ENCODE measurements at regions not wholly inside any gene's neighbourhood (a gene's known extent, or its start where the extent isn't known, plus 50 kb on each side); places are given as distances from the start of the nearest gene placed in this dataset.

DNA sequence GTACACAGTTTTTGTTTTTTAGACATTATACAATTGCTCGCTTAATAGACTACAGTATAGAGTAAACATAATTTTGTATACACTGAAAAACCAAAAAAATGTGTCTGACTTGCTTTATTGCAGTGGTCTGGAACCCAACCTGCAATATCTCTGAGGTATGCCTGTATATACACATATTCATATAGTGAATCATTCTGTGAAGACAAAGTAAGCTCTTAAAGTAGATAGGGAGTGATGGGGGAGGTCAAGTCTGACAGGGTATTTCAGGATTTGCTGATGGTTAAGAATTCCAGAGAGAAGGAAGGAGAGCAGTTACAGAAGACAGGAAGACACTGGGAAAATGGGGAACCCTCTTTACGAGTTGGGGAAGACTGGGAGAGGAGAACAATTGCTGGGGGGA, 417.9 kb downstream of the CD109 start:
- DNase-seq, result no peak

DNA sequence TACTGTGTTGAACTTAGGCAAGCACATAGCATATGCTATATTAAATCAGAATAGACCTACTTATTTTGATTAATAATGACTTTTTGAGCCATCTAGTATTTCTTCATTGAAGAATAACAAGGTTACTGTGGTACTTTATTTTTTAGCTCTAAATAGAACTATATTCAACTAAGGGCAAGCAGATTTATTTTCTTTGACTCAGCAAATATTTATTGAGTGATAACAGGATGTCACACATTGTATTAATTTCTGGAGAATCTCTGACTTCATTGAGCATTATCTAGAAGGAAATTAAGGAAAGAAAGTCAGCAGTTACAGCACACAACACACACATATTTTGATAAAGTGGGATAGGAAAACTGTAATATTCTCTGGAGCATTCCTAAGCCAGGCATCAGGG, 407.4 kb downstream of the CD109 start:
- DNase-seq, result no peak

DNA sequence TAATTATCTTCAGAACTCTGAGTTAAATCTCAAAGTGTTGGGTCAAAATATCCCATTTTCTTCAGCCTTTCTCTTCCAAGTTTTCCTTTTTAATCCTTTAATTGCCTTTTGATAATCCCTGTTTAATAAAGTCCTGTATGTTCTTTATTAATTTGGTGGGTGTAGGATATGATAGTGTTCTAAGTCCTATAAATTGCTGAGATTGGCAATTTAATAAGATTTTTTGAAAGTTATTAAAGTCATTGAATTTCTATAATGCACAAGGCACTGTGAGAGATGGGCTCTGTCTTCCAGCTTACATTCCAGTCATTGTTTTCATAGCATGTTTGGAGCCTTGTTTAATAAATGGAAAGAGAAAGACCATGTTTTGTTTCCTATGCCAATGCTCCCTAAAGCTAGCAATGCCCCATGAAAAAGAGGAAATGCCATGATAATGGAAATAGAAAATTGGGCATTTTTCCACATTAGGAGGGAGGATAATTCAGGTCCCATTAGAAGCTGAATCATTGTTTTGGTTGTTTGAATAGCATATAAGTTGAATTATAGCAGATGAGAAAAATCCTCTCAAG, 404.8 kb downstream of the CD109 start:
- DNase-seq, result no peak

DNA sequence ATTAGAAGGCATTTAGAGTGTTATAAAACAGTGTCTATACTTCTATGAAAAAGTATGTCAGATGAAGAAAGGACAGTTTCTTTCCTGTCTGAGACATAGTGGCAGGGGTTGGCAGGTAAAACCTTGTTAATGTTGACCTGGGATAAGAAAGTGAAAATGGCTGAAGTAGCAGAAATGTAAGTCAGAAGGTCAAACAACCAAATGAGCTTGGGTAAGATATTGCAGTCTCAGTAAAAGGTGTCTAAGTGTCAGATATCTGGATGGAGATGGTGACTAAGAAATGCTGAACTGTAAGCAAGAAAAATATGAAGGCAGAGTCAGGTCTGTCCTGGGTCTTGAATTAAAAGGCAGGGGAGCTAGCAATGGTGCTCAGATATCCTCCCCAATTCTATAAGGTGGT, 400.3 kb downstream of the CD109 start:
- no peak for DNase-seq

DNA sequence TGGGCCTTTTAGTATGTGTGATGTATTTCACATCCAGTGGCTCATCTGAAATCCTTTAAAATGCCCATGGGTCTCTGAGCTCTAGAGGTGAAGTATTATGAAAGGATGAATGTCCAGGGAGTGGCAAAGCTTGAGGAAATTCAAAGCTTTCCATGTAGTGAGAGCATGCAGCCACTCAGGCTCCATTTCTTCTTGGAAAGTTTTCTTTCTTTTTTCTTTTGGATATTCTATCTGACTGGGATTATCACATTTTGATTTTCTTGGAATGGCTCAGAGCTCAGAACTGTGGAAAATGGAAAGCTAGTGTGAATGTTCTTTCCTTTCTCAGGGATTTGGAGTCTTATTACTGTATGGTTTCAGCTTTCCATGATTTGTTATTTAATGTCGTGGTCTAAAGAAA, 397.4 kb downstream of the CD109 start:
- DNase-seq, result no peak

DNA sequence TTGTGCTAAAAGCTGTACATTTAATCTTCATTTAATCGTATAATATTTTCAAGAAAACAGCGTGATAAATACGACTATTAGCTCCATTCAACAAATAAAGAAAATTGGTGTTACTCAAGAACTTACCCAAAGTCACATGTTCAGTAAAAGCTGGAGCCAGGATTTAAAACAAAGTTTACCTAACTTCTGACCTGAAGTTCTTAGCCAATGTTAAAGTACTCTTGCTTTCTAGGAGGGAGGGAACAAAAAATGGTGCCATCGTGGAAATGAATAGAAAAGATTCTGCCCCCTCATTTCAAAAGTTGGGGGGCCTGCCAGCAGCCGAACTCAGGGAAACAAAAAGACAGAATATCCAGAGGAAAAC, 395.8 kb downstream of the CD109 start:
- no peak for DNase-seq

DNA sequence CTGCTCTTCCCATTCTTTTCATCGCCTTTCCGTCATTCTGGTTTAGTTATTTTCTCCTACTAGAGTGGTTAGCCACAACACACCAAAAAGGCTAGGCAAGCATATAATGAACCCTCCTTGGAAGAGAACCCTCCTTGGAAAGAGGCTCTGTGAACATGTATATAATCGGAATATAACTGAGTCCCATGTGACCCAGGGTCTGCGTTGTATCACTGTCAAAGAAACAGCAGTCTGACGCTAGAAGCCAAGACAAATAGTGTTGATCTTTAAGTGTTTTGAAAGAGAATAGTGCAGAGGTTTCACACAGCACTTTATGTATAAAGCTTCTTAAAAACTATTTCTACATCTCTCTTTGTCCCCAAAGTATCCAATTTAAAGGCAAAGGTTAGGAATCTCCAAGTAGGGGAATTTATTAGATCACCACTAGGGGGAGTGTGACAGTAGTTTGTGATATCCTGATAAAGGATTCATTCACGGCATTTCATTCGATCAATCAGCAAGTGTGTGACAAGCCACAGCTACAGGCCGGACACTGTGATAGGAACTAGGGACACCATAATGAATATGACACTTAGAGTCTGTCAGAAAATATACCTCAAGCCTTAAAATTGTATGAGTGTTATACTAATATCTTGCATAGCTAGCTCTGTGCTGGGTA, 395.3 kb downstream of the CD109 start:
- no peak for DNase-seq

DNA sequence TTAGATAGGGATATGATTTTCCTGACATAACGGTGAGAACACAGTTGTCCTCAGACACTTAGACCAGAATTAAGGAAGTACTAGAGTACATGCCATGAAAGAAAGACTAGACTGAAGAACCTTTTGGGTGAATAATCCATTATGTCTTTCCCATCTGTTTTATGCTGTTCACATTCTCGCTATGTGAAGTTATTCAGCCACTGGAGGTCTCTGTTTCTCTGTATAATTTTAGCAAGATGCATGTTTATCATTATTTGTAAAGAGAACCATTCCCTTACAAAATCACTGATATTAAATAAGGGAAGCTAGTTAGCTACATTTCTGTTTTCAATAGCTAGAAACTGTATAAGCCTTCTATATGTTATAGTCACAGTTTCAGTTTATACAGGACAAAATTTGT, 391.9 kb downstream of the CD109 start:
- DNase-seq, result no peak

DNA sequence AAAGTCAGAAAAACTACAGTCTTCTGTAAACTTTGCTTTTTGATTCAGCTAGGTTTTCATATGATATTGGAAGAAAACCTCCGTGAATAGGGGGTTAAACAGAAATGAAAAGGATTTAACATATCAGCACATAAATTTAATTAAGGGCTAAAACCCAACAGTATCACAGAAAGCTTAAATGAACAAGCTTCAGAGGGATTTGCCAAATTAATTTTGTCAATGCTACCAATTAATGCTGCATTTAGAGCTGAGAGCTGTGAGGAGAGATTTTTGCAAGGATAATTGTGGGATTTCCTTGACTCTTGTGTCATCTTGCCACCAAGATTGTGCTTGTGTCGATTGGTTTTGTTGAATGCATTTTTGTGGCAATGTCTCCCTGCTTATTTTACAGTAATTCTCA, 379.9 kb downstream of the CD109 start:
- no peak for DNase-seq

DNA sequence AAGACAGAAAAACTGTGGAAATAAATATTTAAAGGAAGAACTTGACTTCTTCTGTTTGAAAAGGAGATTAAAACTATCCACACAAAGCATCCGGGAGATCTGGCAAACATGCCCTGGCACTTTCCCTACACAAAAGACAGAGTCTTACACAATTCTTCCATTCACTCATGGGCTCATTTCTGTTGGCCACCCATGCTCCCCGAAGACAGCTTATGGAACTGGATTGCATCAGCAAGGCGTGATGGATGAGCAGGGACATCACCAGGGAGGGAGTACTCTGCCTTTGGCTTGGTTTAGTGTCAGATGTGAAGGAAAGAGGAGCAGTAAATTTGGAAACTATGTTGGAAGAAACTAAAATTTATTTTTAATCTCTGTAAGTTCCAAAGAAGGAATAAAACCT, 379.3 kb downstream of the CD109 start:
- no peak for DNase-seq

DNA sequence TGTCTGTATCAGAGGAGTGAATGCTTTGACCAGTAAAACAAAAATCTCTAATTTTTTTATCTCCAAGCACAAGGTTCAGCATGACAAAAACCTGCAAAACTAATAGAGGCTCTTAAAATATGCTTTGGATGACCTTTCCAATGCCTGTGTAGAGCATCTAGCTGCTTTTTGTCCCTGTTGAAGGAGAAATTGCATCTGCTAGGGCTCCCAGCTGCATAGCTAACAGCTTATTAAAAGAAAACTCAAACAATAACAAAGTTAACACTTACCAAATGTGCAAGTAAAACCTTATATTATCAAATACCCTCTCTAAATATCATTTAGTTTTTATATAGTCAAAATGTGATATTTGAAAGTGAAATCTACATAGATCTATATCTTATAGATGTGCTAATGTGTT, 378.6 kb downstream of the CD109 start:
- no peak for DNase-seq

DNA sequence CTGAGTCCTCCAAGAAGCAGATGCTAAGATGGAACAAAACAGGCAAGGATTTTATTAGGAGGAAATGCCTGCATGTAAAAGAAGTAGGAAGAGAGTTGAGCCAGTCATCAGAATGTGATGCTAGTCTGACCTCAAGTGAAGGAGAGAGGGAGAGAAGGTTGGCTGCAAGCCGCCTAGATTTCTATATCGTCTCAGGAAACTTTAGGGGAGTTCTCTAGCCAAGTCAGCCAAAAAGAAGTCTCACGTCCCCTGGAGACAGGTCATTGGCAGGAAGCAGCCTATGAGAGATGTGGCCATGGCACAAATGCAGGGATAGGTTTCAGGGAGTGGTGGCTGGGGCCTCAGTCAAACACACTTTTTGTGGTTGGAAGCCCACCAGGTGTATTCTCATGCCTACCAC, 378.0 kb downstream of the CD109 start:
- DNase-seq, result no peak

DNA sequence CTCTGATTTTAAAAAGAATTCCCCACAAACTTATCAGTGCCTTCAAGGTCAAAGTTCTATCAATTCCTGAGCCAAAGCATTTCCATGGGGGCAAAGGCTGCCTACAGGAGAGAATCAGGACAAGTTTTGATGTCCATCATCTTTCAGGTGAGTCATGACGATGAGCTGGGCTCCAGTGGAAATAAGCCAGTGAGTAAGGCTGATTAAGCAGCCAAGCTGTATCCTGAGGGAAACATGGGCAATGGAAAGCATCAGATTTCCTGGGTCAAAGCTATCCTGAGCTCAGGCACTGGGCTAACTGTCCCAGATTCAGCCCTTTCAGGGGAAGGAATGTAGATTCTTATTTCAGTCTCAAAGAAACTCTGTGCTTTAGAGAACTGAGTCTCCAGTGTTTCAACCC, 377.4 kb downstream of the CD109 start:
- peak in 1 of 56 donors; percentile 1 for DNase-seq

DNA sequence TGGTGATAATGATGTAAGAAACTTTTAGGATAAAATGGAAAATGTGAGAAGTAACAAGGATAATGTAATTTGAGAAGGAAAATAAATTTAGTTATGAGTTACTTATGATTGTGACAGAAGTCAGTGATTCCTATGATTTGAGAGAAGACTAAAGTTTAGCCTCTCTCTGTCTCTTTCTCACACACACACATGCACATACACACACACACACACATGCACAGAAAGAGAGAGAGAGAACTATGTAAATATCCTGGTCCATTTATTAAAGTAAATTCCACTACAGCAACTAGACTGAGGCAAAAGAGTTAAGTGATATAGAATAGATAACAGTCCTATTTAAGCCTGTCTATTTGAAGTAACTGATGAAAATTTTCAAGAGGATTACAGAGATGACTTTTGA, 375.2 kb downstream of the CD109 start:
- DNase-seq, result no peak

DNA sequence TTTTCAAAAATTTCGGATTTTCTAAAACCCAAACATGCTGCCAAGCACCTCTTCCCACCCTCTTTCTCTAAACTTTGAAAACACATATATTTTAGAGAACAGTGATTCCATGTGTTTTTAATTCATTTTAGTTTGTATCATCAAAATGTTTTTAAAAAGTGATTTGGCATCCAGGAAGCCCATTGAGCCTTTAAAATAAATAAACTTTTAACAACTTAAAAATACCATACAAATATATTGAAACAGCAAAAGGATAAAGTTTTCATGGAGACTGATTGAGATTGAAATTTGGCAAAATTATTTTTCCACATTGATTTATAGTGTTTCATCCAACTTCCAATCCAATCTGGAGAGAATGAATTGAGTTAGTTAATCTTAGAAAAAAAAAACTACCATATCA, 374.7 kb downstream of the CD109 start:
- DNase-seq, result no peak

DNA sequence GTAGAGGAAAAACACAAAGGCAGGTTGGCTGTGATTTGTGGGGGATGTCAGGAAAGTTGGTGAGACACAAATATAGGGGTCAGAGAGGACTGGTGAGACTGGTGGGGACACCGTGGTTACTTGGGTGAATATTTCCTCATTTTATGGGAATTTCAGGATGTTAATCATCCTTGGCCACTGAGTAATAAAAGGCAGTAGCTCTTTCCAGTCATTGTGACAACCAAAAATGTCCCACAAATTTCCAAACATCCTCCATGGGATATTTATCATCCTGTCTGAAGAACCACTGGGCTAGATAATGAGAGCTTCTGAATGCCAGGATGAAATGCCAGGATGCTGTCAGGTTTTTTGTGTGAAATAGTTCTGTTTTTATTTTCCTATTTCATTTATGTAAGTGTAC, 374.1 kb downstream of the CD109 start:
- no peak for DNase-seq

DNA sequence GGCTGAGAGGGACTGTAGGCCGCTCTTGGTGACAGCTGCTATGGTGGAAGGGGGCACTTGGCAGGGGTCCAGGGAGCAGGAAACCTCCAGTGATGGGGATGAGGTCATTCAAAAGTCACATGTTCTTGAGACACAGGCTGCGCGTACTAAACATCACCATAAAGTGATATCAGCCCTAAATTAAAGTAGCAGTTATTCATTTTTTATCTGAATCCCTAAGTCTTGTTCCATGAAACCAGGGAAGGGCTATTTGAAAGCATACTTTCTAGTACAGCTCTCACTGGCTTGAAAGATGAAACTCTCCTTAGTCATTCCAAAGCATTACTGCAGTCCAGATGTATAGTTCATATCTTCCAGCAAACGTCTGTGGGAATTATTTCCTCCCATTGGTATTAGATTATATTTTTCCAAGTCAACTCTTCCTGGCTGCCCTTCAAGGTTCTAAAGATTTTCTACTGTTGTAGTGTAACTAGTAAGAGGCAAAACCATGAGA, 373.1 kb downstream of the CD109 start:
- no peak for DNase-seq

DNA sequence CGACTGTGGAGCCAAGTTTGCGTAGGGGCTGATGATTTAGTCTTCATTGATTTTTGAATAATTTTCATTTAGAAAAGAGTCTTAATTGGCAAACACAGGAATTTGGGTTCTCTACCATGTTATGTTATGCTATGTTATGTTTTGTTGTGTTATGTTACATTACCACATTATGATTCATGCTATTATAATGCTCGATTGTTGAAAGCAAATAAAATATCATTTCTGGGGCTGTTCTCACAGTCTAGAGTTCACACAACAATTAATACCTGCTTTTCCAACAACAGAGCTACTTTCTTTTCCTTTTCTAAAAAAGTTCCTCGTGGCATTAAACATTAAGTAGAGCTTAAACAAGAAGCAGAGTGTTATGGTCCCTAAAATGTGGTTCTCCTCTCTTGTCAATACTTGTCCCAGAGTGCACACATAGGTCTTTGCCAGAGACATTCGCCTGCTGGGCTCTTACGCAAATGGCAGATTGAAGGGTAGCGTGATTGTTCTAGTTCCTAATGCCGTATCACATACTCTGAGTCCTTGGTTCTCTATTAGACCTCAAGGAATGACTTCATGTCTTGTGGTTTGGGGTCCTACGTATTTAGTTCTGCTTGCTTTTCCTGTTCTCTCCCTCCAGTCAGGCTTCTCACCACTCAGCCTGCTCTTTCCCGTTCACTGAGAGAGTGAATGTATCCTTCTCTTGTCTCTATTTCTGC, 370.3 kb downstream of the CD109 start:
- DNase-seq, result no peak

DNA sequence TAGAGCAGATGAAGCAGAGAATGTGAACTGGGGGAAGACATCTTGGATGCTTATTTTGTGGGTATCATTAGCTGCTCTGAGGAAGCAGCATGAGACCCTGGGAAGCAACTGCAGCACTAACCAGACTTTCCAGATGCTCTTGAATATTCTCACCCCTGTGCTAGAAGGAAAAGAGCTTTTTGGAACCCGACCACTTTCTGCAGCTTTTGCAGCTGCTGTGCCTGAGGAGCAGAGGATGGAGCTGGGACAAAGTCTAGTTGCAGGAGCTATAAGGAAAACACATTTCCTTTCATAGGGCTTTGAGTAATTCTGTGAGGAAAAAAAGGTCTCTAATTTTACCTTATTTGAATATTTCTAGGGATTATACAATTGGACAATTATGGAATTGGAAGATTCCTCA, 369.7 kb downstream of the CD109 start:
- DNase-seq, result no peak

DNA sequence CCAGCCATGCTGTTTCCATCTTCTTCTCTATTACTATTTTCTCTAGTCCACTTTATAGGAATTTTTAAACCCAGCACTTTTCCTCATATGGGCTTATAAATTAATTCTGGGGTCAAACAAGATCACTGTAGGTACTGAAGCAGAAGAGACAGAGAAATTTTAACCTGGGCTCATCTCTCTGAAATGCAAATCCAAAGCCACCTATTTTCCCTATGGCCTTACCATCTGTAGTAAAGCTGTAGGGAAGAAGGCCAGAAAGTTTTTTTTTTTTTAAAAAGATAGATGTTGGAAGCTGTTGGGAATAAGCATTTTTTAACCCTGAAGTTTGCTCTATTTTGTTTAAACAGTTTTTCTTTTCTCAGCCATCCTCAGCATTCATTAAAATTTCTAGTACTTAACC, 367.4 kb downstream of the CD109 start:
- no peak for DNase-seq

DNA sequence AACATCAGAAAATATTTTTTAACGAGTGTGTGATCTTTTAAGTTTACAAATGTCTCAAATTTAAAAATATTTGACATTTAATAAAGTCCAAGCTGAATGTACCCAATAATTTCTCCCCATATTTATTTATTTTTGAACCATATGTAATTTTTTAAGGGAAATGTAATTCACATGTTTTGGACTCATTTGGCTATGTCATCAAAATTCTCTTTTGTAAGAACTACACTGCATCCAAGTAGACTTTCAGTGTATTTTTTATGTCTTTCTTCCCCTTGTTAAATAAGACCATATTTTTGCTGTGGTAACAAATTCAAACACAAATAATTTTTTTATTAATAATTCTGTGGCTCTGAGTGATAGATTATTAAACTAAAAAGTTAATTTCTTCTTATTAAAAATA, 365.2 kb downstream of the CD109 start:
- DNase-seq, result no peak

DNA sequence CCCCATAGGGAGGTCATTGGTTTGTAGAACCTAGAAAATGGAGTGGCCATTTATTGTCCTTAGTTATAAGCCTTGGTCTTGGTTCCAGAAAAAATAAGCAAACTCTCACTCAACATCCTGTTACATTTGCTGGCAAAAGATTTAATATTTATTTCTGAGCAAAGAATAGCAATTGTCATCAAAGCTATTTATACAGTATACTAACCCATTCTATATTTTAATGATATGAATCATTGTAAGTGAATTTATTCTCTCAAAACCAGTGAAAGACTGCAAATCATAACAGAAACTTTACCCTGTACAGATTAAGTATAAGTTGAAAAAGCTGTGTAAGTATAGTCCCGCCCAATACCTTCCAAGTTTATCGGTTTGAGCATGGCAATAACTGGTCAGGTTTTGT, 364.4 kb downstream of the CD109 start:
- no peak for DNase-seq

DNA sequence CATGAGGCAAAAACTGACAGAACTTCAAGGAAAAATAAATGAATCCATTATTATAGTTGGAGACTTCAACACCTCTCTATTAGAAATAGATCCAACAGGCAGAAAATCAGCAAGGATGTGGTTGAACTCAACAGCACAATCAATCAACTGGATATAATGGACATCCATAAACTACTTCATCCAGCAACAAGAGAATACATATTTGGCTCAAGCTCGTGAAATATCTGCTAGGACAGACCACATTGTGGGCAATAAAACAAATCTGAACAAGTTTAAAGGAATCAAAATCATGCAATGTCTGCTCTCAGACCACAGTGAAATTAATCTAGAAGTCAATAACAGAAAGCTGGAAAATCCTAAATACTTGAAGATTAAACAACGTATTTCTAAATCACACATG, 362.6 kb downstream of the CD109 start:
- no peak for DNase-seq
